SU-DHL-6 (cell line): ENCODE measurements at regions not wholly inside any gene's neighbourhood (a gene's known extent, or its start where the extent isn't known, plus 50 kb on each side); places are given as distances from the start of the nearest gene placed in this dataset.

Source experiments
- H2AFZ ChIP-seq: fragments of 200-600 bp; sonication (generic); 2 replicates; pipeline ENCODE4 v1.6.1; 2014; ENCODE audit warnings: low read depth, mild to moderate bottlenecking, moderate library complexity, mixed read lengths, antibody characterized with exemption, low read length; ENCODE audit not compliant: severe bottlenecking
- H3F3A ChIP-seq: fragments of 200-600 bp; shearing (Covaris generic); 2 replicates; pipeline ENCODE4 v1.6.0; 2016; ENCODE audit warnings: antibody characterized with exemption, mild to moderate bottlenecking; ENCODE audit not compliant: insufficient read depth
- H3K27ac ChIP-seq: fragments of 200-600 bp; sonication (generic); 2 replicates; pipeline ENCODE4 v1.5.1; 2016; ENCODE audit warnings: low read depth, mild to moderate bottlenecking, low read length, moderate library complexity, mixed read lengths
- H3K27me3 ChIP-seq: fragments of 200-600 bp; sonication (generic), shearing (Covaris generic); 2 replicates; pipeline ENCODE4 v1.6.0; 2014; ENCODE audit warnings: mild to moderate bottlenecking, low read length
- H3K36me3 ChIP-seq: fragments of 200-600 bp; sonication (generic); 2 replicates; pipeline ENCODE4 v1.6.1; 2014; ENCODE audit warnings: mild to moderate bottlenecking, low read length, mixed read lengths
- H3K4me2 ChIP-seq: fragments of 300-600, 200-600 bp; shearing (Covaris generic), sonication (generic); 2 replicates; pipeline ENCODE4 v1.6.0; 2014; ENCODE audit warnings: low read length, low read depth, mild to moderate bottlenecking; ENCODE audit not compliant: poor library complexity, severe bottlenecking
- H3K4me3 ChIP-seq: fragments of 200-600 bp; sonication (generic); 2 replicates; pipeline ENCODE4 v1.5.1; 2014; ENCODE audit warnings: antibody characterized with exemption, low read length, mild to moderate bottlenecking, mixed read lengths; ENCODE audit not compliant: insufficient read depth, poor library complexity, severe bottlenecking
- H3K79me2 ChIP-seq: fragments of 200-600 bp; sonication (generic); 2 replicates; pipeline ENCODE4 v1.6.1; 2014; ENCODE audit warnings: mild to moderate bottlenecking, low read length, moderate library complexity; ENCODE audit not compliant: insufficient read depth
- H3K9ac ChIP-seq: fragments of 200-600 bp; sonication (generic); 2 replicates; pipeline ENCODE4 v1.7.0; 2014; ENCODE audit warnings: mild to moderate bottlenecking, low read length
- H3K9me2 ChIP-seq: fragments of 200-600 bp; sonication (generic); replicated peaks from 2 replicates; pipeline ENCODE4 v1.6.1; 2014; ENCODE audit warnings: low read length; ENCODE audit not compliant: insufficient read depth
- H3K9me3 ChIP-seq: fragments of 200-600 bp; sonication (generic); 2 replicates; pipeline ENCODE4 v1.6.1; 2014; ENCODE audit warnings: low read length, mixed read lengths; ENCODE audit not compliant: insufficient read depth
- H4K20me1 ChIP-seq: fragments of 200-600 bp; sonication (generic); 2 replicates; pipeline ENCODE4 v1.6.1; 2014; ENCODE audit warnings: low read depth, mild to moderate bottlenecking, antibody characterized with exemption, low read length, moderate library complexity, mixed read lengths
- EZH2phosphoT487 ChIP-seq: fragments of 200-600 bp; sonication (generic), shearing (Covaris generic); conservative IDR thresholded peaks from 2 replicates; pipeline ENCODE4 v1.6.1; 2018; ENCODE audit warnings: mild to moderate bottlenecking, antibody characterized with exemption, low read length, moderate library complexity, mixed read lengths
- TF ChIP-seq, protein P1 (sequence below): fragments of 200-600 bp; sonication (generic); IDR thresholded peaks from one replicate; pipeline ENCODE4 v1.5.1; 2017; ENCODE audit warnings: antibody characterized with exemption, mild to moderate bottlenecking, low read length, moderate library complexity; ENCODE audit not compliant: insufficient read depth, poor library complexity, severe bottlenecking

- no peak overlapping the region for H3K9ac ChIP-seq
- H3K4me2 ChIP-seq: no peak overlapping the region
- H2AFZ ChIP-seq: no peak overlapping the region
- TF ChIP-seq EZH2phosphoT487: no peak
- TF ChIP-seq, protein P1, sequence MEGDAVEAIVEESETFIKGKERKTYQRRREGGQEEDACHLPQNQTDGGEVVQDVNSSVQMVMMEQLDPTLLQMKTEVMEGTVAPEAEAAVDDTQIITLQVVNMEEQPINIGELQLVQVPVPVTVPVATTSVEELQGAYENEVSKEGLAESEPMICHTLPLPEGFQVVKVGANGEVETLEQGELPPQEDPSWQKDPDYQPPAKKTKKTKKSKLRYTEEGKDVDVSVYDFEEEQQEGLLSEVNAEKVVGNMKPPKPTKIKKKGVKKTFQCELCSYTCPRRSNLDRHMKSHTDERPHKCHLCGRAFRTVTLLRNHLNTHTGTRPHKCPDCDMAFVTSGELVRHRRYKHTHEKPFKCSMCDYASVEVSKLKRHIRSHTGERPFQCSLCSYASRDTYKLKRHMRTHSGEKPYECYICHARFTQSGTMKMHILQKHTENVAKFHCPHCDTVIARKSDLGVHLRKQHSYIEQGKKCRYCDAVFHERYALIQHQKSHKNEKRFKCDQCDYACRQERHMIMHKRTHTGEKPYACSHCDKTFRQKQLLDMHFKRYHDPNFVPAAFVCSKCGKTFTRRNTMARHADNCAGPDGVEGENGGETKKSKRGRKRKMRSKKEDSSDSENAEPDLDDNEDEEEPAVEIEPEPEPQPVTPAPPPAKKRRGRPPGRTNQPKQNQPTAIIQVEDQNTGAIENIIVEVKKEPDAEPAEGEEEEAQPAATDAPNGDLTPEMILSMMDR: no peak
- no peaks in the 10 kb centered on the region for H3K79me2 ChIP-seq
- no peaks in the 10 kb centered on the region for H4K20me1 ChIP-seq
- no peaks in the 10 kb centered on the region for H3K36me3 ChIP-seq
- no peaks in the 10 kb centered on the region for H3F3A ChIP-seq
- H3K4me3 ChIP-seq: no peak overlapping the region
- no peaks in the 10 kb centered on the region for H3K9me3 ChIP-seq
- H3K27me3 ChIP-seq: no peaks in the 10 kb centered on the region
- no peak overlapping the region for H3K27ac ChIP-seq
- no peaks in the 10 kb centered on the region for H3K9me2 ChIP-seq
Observed at GRCh38 chr5:38672059-38672788, 115.8 kb upstream of the LIFR start.

GRCh38 chr5:38673671-38674071 lies 117.2 kb upstream of the LIFR start:
- Histone ChIP-seq H3K9me3 (no peaks in the 10 kb centered on the region), H3K27me3 (no peaks in the 10 kb centered on the region), H3K36me3 (no peaks in the 10 kb centered on the region), H3K4me3 (no peak overlapping the region), H3K4me2 (no peak overlapping the region), H3K27ac (no peak overlapping the region), H3F3A (no peaks in the 10 kb centered on the region), H3K9ac (no peak overlapping the region), H3K79me2 (no peaks in the 10 kb centered on the region), H2AFZ (no peak overlapping the region), H4K20me1 (no peaks in the 10 kb centered on the region), H3K9me2 (no peaks in the 10 kb centered on the region)
- TF ChIP-seq, protein P1: no peak
- no peak for TF ChIP-seq EZH2phosphoT487

GRCh38 chr5:38675443-38675842 lies 119.0 kb upstream of the LIFR start:
- no peak overlapping the region for H3K9ac ChIP-seq
- no peaks in the 10 kb centered on the region for H3K36me3 ChIP-seq
- no peaks in the 10 kb centered on the region for H3K9me2 ChIP-seq
- H2AFZ ChIP-seq: no peak overlapping the region
- H3K27ac ChIP-seq: no peak overlapping the region
- H3K27me3 ChIP-seq: no peaks in the 10 kb centered on the region
- H3K9me3 ChIP-seq: no peaks in the 10 kb centered on the region
- no peaks in the 10 kb centered on the region for H4K20me1 ChIP-seq
- H3K79me2 ChIP-seq: no peaks in the 10 kb centered on the region
- no peak overlapping the region for H3K4me2 ChIP-seq
- no peak for TF ChIP-seq EZH2phosphoT487
- TF ChIP-seq, protein P1: no peak
- H3K4me3 ChIP-seq: no peak overlapping the region
- no peaks in the 10 kb centered on the region for H3F3A ChIP-seq
